Transverse colon (tissue), 3 donors: ENCODE measurements at regions not wholly inside any gene's neighbourhood (a gene's known extent, or its start where the extent isn't known, plus 50 kb on each side); places are given as distances from the start of the nearest gene placed in this dataset.

Experiments
- EP300 ChIP-seq: sonication (generic); formaldehyde crosslinking; IDR thresholded peaks from one replicate; pipeline ENCODE4 v1.6.1; 2017; ENCODE audit warnings: antibody characterized with exemption, low read depth
- POLR2A ChIP-seq: fragments of 450-650 bp; IDR thresholded peaks from one replicate; pipeline ENCODE4 v1.6.1; 2016; ENCODE audit warnings: antibody characterized with exemption, mild to moderate bottlenecking, moderate library complexity
- TF ChIP-seq, protein P1 (sequence below), 5 experiments: fragments of 200-600 bp in 3 of 5; fragments of 450-650 bp in 2 of 5; sonication (generic) in 3 of 5; IDR thresholded peaks; 1 replicate in 2 of 5; 2 replicates in 3 of 5; pipeline ENCODE4 v1.5.1; 2016 to 2017; ENCODE audit warnings: antibody characterized with exemption in 5 of 5, inconsistent platforms in 3 of 5, mild to moderate bottlenecking in 2 of 5, moderate library complexity in 1 of 5

DNA sequence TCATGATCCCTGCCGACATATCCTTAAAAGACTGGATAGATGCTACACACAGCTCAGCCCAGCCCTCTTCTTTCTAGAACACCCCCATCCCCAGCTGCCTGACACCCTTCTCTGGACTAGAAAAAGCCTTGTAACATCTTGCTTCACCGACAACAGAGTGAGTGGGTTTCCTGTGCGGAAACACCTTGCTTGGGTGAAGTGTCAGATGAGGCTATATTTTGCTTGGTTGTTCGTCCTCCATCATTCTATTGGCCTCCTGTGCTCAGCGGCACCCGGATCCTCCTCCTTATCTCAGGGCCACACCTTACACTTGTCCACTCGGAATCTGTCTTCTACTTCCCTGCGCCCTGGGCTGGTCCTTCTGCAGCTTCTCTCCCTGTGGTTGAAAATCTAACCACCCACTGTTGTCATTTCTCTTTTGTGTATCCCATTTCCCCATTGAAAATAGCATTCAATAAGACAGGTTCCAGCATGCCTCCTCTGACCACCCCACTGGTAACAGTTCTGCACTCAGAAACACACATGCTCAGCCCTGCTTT, 101.3 kb upstream of the MLN start:
- TF ChIP-seq, protein P1, sequence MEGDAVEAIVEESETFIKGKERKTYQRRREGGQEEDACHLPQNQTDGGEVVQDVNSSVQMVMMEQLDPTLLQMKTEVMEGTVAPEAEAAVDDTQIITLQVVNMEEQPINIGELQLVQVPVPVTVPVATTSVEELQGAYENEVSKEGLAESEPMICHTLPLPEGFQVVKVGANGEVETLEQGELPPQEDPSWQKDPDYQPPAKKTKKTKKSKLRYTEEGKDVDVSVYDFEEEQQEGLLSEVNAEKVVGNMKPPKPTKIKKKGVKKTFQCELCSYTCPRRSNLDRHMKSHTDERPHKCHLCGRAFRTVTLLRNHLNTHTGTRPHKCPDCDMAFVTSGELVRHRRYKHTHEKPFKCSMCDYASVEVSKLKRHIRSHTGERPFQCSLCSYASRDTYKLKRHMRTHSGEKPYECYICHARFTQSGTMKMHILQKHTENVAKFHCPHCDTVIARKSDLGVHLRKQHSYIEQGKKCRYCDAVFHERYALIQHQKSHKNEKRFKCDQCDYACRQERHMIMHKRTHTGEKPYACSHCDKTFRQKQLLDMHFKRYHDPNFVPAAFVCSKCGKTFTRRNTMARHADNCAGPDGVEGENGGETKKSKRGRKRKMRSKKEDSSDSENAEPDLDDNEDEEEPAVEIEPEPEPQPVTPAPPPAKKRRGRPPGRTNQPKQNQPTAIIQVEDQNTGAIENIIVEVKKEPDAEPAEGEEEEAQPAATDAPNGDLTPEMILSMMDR (IDR thresholded peaks at IDR 0.05): no peak
- TF ChIP-seq POLR2A: no peak
- no peak for TF ChIP-seq EP300
